Neural progenitor cell (in vitro differentiated cells): ENCODE measurements at regions not wholly inside any gene's neighbourhood (a gene's known extent, or its start where the extent isn't known, plus 50 kb on each side); places are given as distances from the start of the nearest gene placed in this dataset.

Experiments used
- DNase-seq: peaks from one replicate; pipeline ENCODE4 v3.0.0-alpha.2; 2016; ENCODE audit warnings: low spot score
- H2AFZ ChIP-seq: fragments of 200-600 bp; sonication (generic); replicated peaks from 2 replicates; pipeline ENCODE4 v1.6.1; 2016; ENCODE audit warnings: antibody characterized with exemption
- H3F3A ChIP-seq: fragments of 200-600 bp; sonication (generic); 2 replicates; pipeline ENCODE4 v1.6.1; 2016; ENCODE audit warnings: antibody characterized with exemption, low read depth
- H3K27ac ChIP-seq: fragments of 200-600 bp; sonication (generic); 2 replicates; pipeline ENCODE4 v1.5.1; 2016; ENCODE audit warnings: mild to moderate bottlenecking
- H3K27me3 ChIP-seq: fragments of 200-600 bp; sonication (generic); 2 replicates; pipeline ENCODE4 v1.6.1; 2016; ENCODE audit warnings: mild to moderate bottlenecking, moderate library complexity
- H3K36me3 ChIP-seq: fragments of 200-600 bp; sonication (generic); 2 replicates; pipeline ENCODE4 v1.5.1; 2016
- H3K4me1 ChIP-seq: fragments of 200-600 bp; sonication (generic); 2 replicates; pipeline ENCODE4 v1.6.1; 2016; ENCODE audit warnings: mixed run types
- H3K4me2 ChIP-seq: fragments of 200-600 bp; sonication (generic); 2 replicates; pipeline ENCODE4 v1.6.1; 2016
- H3K4me3 ChIP-seq: fragments of 200-600 bp; sonication (generic); 2 replicates; pipeline ENCODE4 v1.5.1; 2016
- H3K79me2 ChIP-seq: fragments of 200-600 bp; sonication (generic); 2 replicates; pipeline ENCODE4 v1.6.1; 2016; ENCODE audit warnings: low read depth
- H3K9ac ChIP-seq: fragments of 200-600 bp; sonication (generic); 2 replicates; pipeline ENCODE4 v1.6.1; 2016
- H3K9me3 ChIP-seq: fragments of 200-600 bp; sonication (generic); 2 replicates; pipeline ENCODE4 v1.5.1; 2016; ENCODE audit warnings: low read depth
- H4K20me1 ChIP-seq: fragments of 200-600 bp; sonication (generic); 2 replicates; pipeline ENCODE4 v1.6.1; 2016; ENCODE audit warnings: low read depth
- H3K27ac Mint-ChIP-seq: 3 replicates; pipeline ENCODE4 v1.8.0; 2021; ENCODE audit warnings: mixed read lengths
- H3K27me3 Mint-ChIP-seq: 2 replicates; pipeline ENCODE4 v1.8.0; 2022; ENCODE audit warnings: low read depth, mild to moderate bottlenecking, inconsistent platforms, moderate library complexity, mixed read lengths; ENCODE audit not compliant: insufficient read depth
- H3K36me3 Mint-ChIP-seq: 3 replicates; pipeline ENCODE4 v1.8.0; 2021; ENCODE audit warnings: mixed read lengths
- H3K4me1 Mint-ChIP-seq: 3 replicates; pipeline ENCODE4 v1.8.0; 2021; ENCODE audit warnings: mixed read lengths
- H3K4me3 Mint-ChIP-seq: 3 replicates; pipeline ENCODE4 v1.8.0; 2021; ENCODE audit warnings: mild to moderate bottlenecking, moderate library complexity, mixed read lengths
- H3K9me3 Mint-ChIP-seq: 3 replicates; pipeline ENCODE4 v1.8.0; 2020; ENCODE audit warnings: mixed read lengths
- CTCF ChIP-seq: fragments of 200-600 bp; sonication (generic); IDR thresholded peaks from 2 replicates; pipeline ENCODE4 v1.5.1; 2017; ENCODE audit warnings: antibody characterized with exemption, mild to moderate bottlenecking
- EZH2 ChIP-seq: fragments of 200-600 bp; sonication (generic); IDR thresholded peaks from 2 replicates; pipeline ENCODE4 v1.6.1; 2017; ENCODE audit warnings: antibody characterized with exemption, mild to moderate bottlenecking, moderate library complexity
- EZH2phosphoT487 ChIP-seq: fragments of 200-600 bp; sonication (generic); IDR thresholded peaks from 2 replicates; pipeline ENCODE4 v1.6.1; 2017; ENCODE audit warnings: antibody characterized with exemption

GRCh38 chrX:142095651-142096245, 109.3 kb downstream of the MAGEC2 start:
- H3K4me3 ChIP-seq: no peak overlapping the region
- no peaks in the 10 kb centered on the region for H4K20me1 ChIP-seq
- H3K4me2 ChIP-seq: no peak overlapping the region
- H3F3A ChIP-seq: no peaks in the 10 kb centered on the region
- H3K9me3 ChIP-seq: no peaks in the 10 kb centered on the region
- no peaks in the 10 kb centered on the region for H3K36me3 Mint-ChIP-seq
- no peaks in the 10 kb centered on the region for H3K27me3 ChIP-seq
- DNase-seq: no peak
- H3K36me3 ChIP-seq: no peaks in the 10 kb centered on the region
- H3K4me1 ChIP-seq: no peaks in the 10 kb centered on the region
- no peaks in the 10 kb centered on the region for H3K79me2 ChIP-seq
- H3K27ac ChIP-seq: no peak overlapping the region
- H3K9ac ChIP-seq: no peak overlapping the region
- H3K27ac Mint-ChIP-seq: no peak overlapping the region
- no peak for TF ChIP-seq EZH2
- TF ChIP-seq EZH2phosphoT487: no peak
- TF ChIP-seq CTCF: no peak
- no peak overlapping the region for H2AFZ ChIP-seq
- H3K4me3 Mint-ChIP-seq: no peak overlapping the region
- no peaks in the 10 kb centered on the region for H3K4me1 Mint-ChIP-seq
- no peaks in the 10 kb centered on the region for H3K9me3 Mint-ChIP-seq
- H3K27me3 Mint-ChIP-seq: no peaks in the 10 kb centered on the region

- Mint-ChIP-seq H3K36me3 (no peaks in the 10 kb centered on the region), H3K27me3 (no peaks in the 10 kb centered on the region), H3K9me3 (peaks cover 2% of the 10 kb centered on the region), H3K4me1 (no peaks in the 10 kb centered on the region), H3K27ac (no peak overlapping the region), H3K4me3 (no peak overlapping the region)
- Histone ChIP-seq H3K4me3 (no peak overlapping the region), H3K27me3 (no peaks in the 10 kb centered on the region), H3F3A (no peaks in the 10 kb centered on the region), H3K79me2 (no peaks in the 10 kb centered on the region), H3K36me3 (no peaks in the 10 kb centered on the region), H3K4me2 (no peak overlapping the region), H4K20me1 (no peaks in the 10 kb centered on the region), H3K27ac (no peak overlapping the region), H3K9ac (no peak overlapping the region), H3K9me3 (no peaks in the 10 kb centered on the region), H2AFZ (no peak overlapping the region), H3K4me1 (no peaks in the 10 kb centered on the region)
- no peak for DNase-seq
- TF ChIP-seq EZH2phosphoT487 (no peak), CTCF (peak; percentile 42)
Measured at GRCh38 chrX:142089193-142089592, 115.9 kb downstream of the MAGEC2 start.

GRCh38 chrX:142084611-142085010, 120.5 kb downstream of the MAGEC2 start:
- Histone ChIP-seq H4K20me1 (no peaks in the 10 kb centered on the region), H3F3A (no peaks in the 10 kb centered on the region), H3K27me3 (no peaks in the 10 kb centered on the region), H3K79me2 (no peaks in the 10 kb centered on the region), H3K4me1 (no peaks in the 10 kb centered on the region), H3K4me2 (no peak overlapping the region), H3K9ac (no peak overlapping the region), H3K9me3 (peaks cover 4% of the 10 kb centered on the region), H3K27ac (no peak overlapping the region), H3K36me3 (no peaks in the 10 kb centered on the region), H3K4me3 (no peak overlapping the region), H2AFZ (no peak overlapping the region)
- DNase-seq: no peak
- Mint-ChIP-seq H3K27me3 (no peaks in the 10 kb centered on the region), H3K27ac (no peak overlapping the region), H3K9me3 (peaks cover 14% of the 10 kb centered on the region), H3K4me1 (no peaks in the 10 kb centered on the region), H3K36me3 (no peaks in the 10 kb centered on the region), H3K4me3 (no peak overlapping the region)
- TF ChIP-seq EZH2 (no peak), EZH2phosphoT487 (no peak), CTCF (no peak)
